Ovary (tissue), 3 donors: ENCODE measurements at regions not wholly inside any gene's neighbourhood (a gene's known extent, or its start where the extent isn't known, plus 50 kb on each side); places are given as distances from the start of the nearest gene placed in this dataset.

Source experiments
- CTCF ChIP-seq, 3 donors: fragments of 450-650 bp in 2 of 3; fragments of 200-600 bp in 1 of 3; IDR thresholded peaks; one replicate each; pipeline versions ENCODE4 v1.5.1 to v1.8.0; 2016 to 2022; ENCODE audit warnings: antibody characterized with exemption in 3 of 3, mild to moderate bottlenecking in 1 of 3
- POLR2A ChIP-seq: fragments of 450-650 bp; IDR thresholded peaks from one replicate; pipeline ENCODE4 v1.6.1; 2017; ENCODE audit warnings: antibody characterized with exemption, mild to moderate bottlenecking, moderate library complexity
- donor health status: DM: no; HTN: no; CAD: no.

GRCh38 chr7:80385508-80385907 is 126.4 kb downstream of the GNAT3 start:
- TF ChIP-seq POLR2A: no peak
- TF ChIP-seq CTCF (IDR thresholded peaks at IDR 0.05): no peak
